ENCODE measurements at regions not wholly inside any gene's neighbourhood (a gene's known extent, or its start where the extent isn't known, plus 50 kb on each side); places are given as distances from the start of the nearest gene placed in this dataset.

GRCh38 chr15:75140080-75140879 lies 61.4 kb upstream of the C15orf39 start (continued):
- TF ChIP-seq TFDP1 (CRISPR knock-in tag; IDR thresholded peaks at IDR 0.05; ENCODE audit: borderline replicate concordance) (no peak; the same call in 1 of the 2 replicates), KDM2A (CRISPR knock-in tag; IDR thresholded peaks at IDR 0.05; ENCODE audit: borderline replicate concordance, low read depth) (peak; percentile 35; the same call in 1 of the 2 replicates), THYN1 (CRISPR knock-in tag; IDR thresholded peaks at IDR 0.05; ENCODE audit: borderline replicate concordance, low read depth) (no peak), HNF1A (IDR thresholded peaks at IDR 0.05; ENCODE audit: low read depth) (no peak; the same call in 1 of the 2 replicates), HNF1A (CRISPR knock-in tag; IDR thresholded peaks at IDR 0.05; ENCODE audit: borderline replicate concordance) (peak; percentile 89; the same call in 1 of the 2 replicates), MED13 (CRISPR knock-in tag; IDR thresholded peaks at IDR 0.05) (peak; percentile 97), HES4 (CRISPR knock-in tag; IDR thresholded peaks at IDR 0.05; ENCODE audit: borderline replicate concordance) (no peak), ZNF407 (CRISPR knock-in tag; IDR thresholded peaks at IDR 0.05; ENCODE audit: not compliant biosample characterization) (no peak), ZNF337 (CRISPR knock-in tag; IDR thresholded peaks at IDR 0.05; ENCODE audit: borderline replicate concordance, low read depth) (no peak), KLF6 (CRISPR knock-in tag; IDR thresholded peaks at IDR 0.05) (peak; percentile 19; the same call in 1 of the 2 replicates), MBNL3 (CRISPR knock-in tag; conservative IDR thresholded peaks at IDR 0.05) (no peak), HOMEZ (CRISPR knock-in tag; IDR thresholded peaks at IDR 0.05; ENCODE audit: low read depth) (peak; percentile 13; the same call in 1 of the 2 replicates)

Measured in HepG2 (cell line).